ACC112 (cell line): ENCODE measurements at regions not wholly inside any gene's neighbourhood (a gene's known extent, or its start where the extent isn't known, plus 50 kb on each side); places are given as distances from the start of the nearest gene placed in this dataset.

Experiments used
- H2AFZ ChIP-seq: fragments of 200-600 bp; sonication (generic); one replicate; pipeline ENCODE4 v1.6.0; 2017; ENCODE audit warnings: antibody characterized with exemption, low read length; ENCODE audit not compliant: unreplicated experiment
- H3K27ac ChIP-seq: fragments of 200-600 bp; sonication (generic); 2 replicates; pipeline ENCODE4 v1.5.1; 2014; ENCODE audit warnings: low read depth, mild to moderate bottlenecking, antibody characterized with exemption, low read length, moderate library complexity
- H3K27me3 ChIP-seq: fragments of 200-600 bp; sonication (generic); 2 replicates; pipeline ENCODE4 v1.6.1; 2014; ENCODE audit warnings: mild to moderate bottlenecking, antibody characterized with exemption, low read length, moderate library complexity, mixed read lengths; ENCODE audit not compliant: insufficient read depth
- H3K36me3 ChIP-seq: fragments of 200-600 bp; sonication (generic); 2 replicates; pipeline ENCODE4 v1.6.1; 2016; ENCODE audit warnings: mild to moderate bottlenecking, antibody characterized with exemption, low read length, moderate library complexity, mixed read lengths; ENCODE audit not compliant: insufficient read depth
- H3K4me1 ChIP-seq: fragments of 200-600 bp; sonication (generic); one replicate; pipeline ENCODE4 v1.6.1; 2016; ENCODE audit warnings: low read length, mixed read lengths; ENCODE audit not compliant: insufficient read depth, unreplicated experiment, control insufficient read depth
- H3K4me3 ChIP-seq: fragments of 200-600 bp; sonication (generic); 2 replicates; pipeline ENCODE4 v1.5.1; 2014; ENCODE audit warnings: mild to moderate bottlenecking, low read depth, low read length
- H3K79me2 ChIP-seq: fragments of 200-600 bp; sonication (generic); one replicate; pipeline ENCODE4 v1.6.0; 2016; ENCODE audit warnings: low read length; ENCODE audit not compliant: control insufficient read depth, unreplicated experiment, insufficient read depth

DNA sequence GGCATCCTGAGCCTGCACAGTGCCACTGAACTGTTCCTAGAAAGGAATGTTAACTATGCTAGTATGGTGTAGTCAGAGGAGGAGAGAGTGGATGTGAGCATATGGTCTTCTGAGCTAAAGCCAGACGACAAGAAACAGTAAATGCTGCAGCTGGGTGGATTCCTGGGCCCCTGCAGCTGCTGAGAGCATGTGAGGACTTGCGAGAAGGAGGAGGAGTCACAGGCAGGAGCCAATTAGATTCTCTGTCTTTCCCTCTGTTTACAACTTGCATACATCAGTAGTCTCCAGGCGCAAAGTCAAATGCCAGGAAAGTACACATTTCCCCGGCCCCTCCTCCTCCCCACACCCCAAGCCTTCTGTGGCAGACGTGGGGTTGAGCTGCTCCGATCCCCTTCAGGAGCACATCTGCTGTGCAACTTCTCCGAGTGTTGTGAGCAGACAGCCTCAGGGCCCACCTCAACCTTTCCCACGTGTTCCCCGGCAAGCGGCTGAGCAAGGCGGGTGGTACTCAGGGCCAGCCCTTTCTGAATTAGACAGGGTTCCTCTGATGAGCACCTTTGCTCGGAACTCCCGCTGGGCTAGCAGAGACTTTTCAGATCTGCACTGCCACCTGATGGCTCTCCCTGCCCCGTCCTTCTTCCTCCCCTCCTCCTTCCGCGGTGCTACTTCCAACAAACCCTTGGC is 108.7 kb upstream of the ATP6AP2 start:
- Histone ChIP-seq H3K27me3 (no peaks in the 10 kb centered on the region), H3K79me2 (no peaks in the 10 kb centered on the region), H3K36me3 (no peaks in the 10 kb centered on the region), H3K4me3 (no peak overlapping the region), H3K27ac (no peak overlapping the region), H3K4me1 (no peaks in the 10 kb centered on the region), H2AFZ (no peak overlapping the region)

DNA sequence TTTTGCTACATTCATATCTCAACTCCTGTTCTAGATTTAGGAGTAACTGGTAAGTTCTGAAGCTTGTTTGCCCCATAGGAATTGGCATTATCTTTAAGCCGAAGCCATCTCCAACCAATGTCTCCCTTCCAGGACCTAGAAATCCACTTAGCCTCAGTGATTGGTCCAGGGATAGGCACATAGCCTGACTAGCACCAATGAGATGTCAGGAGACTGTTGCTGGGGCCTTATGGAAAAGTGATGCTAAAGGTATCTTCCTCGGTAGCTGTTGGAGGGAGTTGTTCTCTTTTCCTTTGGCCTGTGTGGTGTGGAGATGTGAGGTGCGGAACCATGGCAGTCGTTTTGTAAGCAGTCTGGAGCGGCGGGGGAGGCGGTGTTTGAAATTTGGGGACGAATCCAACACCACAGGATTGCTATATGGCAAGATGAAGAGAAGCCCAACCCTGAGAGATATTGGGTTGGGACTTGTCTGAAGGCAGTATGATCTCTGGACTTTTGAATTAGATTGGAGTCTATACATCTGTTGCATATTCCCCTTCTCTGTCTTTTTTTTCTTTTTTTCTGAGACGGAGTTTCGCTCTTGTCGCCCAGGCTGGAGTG is 109.8 kb upstream of the ATP6AP2 start:
- no peaks in the 10 kb centered on the region for H3K27me3 ChIP-seq
- H3K4me1 ChIP-seq = no peaks in the 10 kb centered on the region
- no peaks in the 10 kb centered on the region for H3K36me3 ChIP-seq
- no peaks in the 10 kb centered on the region for H3K79me2 ChIP-seq
- no peak overlapping the region for H3K27ac ChIP-seq
- H3K4me3 ChIP-seq = no peak overlapping the region
- H2AFZ ChIP-seq = no peak overlapping the region

DNA sequence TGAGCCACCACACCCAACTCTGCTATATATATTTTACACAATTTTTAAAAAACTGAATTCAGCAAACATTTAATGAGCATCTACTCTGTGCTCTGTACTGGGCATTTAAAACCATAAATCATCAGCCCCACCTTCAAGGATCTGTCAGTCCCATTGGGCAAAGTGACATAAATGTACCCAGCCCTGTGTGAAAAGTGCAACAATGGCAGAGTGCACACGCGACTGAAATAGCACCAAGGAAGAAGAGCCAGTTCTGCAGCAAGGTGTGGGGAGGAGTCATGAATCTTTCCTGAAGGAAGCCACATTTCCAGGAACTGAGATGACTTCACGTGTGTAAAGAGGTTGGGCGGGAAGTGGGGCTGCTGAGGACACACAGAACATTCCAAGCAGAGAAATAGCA is 111.5 kb upstream of the ATP6AP2 start:
- no peaks in the 10 kb centered on the region for H3K36me3 ChIP-seq
- H3K4me3 ChIP-seq = no peak overlapping the region
- no peaks in the 10 kb centered on the region for H3K4me1 ChIP-seq
- H2AFZ ChIP-seq = no peak overlapping the region
- no peaks in the 10 kb centered on the region for H3K27me3 ChIP-seq
- H3K27ac ChIP-seq = no peak overlapping the region
- no peaks in the 10 kb centered on the region for H3K79me2 ChIP-seq

DNA sequence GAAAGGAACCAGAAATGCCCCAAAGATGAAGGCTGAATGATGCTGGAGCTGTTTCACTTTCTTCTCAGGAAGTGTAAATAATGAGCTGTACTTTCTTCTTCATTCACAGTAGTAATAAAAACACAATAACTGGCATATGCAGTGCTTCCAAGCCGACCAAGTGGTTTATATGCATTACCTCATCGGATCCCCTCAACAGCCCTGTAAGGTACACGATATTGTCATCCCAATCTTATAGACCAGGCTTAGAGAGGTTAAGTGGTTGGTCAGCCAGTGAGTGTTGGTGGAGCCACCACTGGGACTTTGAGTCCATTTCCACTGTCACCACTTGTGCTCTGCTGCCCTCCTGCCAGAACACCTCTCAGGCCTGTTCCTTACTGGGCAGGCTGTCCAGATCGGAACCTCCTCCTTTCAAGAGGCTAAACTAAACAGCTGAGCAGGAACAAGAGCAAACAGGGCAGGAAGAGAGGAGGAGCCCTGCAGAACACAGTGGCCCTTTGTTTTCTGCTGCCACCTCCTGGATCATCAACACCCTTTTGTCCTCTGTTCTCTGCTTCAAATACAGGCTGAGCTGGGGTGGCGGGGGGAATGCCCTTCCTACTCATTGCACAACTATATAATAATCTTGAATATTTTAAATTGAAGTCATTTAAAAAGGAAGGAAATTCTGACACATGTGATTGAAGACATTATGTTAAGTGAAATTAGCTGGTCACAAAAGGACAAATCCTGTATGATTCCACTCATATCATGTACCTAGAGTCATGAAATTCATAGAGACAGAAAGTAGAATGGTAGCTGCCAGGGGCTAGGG is 112.5 kb upstream of the ATP6AP2 start:
- Histone ChIP-seq H3K4me1 (no peaks in the 10 kb centered on the region), H3K79me2 (no peaks in the 10 kb centered on the region), H3K4me3 (no peak overlapping the region), H3K36me3 (no peaks in the 10 kb centered on the region), H2AFZ (no peak overlapping the region), H3K27ac (no peak overlapping the region), H3K27me3 (no peaks in the 10 kb centered on the region)

DNA sequence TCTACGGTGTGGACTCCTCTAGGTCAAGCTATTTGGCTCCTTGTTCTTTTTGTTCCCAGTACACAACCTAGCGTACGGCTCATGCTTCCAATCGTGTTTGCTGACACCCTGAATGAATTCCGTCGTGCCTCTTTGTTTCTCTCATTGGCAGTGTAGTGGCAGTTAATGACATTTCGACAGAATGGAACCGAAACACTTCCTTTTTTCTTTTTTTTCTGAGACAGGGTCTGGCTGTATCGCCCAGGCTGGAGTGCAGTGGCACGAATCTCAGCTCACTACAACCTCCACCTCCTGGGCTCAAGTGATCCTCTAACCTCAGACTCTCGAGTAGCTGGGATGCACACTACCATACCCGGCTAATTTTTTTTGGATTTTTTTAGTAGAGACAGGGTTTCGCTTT is 113.3 kb upstream of the ATP6AP2 start:
- Histone ChIP-seq H3K27me3 (peaks cover 1% of the 10 kb centered on the region; the same call in 1 of the 2 replicates), H3K79me2 (no peaks in the 10 kb centered on the region), H3K36me3 (no peaks in the 10 kb centered on the region), H3K4me3 (no peak overlapping the region), H2AFZ (no peak overlapping the region), H3K4me1 (no peaks in the 10 kb centered on the region), H3K27ac (no peak overlapping the region)

DNA sequence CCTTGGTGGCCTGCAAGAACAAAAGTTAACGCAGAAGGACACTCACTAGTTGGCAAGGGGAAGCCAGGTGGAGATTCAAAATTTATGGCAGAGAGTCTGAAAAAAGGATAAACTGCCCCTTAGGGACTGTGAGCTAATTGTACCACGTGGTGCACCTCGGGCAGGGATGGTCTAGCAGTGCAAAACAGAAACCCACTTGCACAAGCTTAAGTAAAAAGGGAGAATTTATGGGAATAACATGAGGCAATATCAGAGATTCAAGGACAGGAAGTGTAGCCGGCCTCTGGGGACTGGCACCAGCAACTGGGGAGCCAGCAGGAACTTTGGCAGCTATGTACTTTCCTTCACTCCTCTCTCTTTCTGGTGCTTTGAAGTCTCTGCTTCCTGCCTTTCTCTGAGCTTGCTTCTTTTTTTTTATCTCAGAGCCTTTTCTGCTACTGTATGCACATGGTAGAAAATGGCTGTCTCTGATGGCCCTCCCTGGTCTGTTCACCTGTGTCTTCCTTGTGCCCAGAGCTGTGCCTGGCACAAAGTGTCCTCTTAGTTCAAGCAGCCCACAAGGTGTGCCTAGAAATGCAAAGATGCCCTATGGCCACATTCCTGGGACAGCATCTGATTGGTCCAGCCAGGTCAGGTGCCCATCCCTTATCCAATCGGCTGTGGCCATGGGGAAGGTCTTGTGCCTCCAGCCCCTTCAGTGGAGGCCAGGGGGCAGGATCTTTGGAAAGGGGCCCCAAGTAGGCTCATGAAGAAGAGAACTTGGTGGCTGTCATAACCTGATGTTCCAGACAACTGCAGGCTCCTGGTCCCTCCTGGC is 114.8 kb upstream of the ATP6AP2 start:
- Histone ChIP-seq H3K27me3 (peaks cover 8% of the 10 kb centered on the region), H2AFZ (no peak overlapping the region), H3K27ac (no peak overlapping the region), H3K79me2 (no peaks in the 10 kb centered on the region), H3K4me1 (no peaks in the 10 kb centered on the region), H3K36me3 (no peaks in the 10 kb centered on the region), H3K4me3 (no peak overlapping the region)

DNA sequence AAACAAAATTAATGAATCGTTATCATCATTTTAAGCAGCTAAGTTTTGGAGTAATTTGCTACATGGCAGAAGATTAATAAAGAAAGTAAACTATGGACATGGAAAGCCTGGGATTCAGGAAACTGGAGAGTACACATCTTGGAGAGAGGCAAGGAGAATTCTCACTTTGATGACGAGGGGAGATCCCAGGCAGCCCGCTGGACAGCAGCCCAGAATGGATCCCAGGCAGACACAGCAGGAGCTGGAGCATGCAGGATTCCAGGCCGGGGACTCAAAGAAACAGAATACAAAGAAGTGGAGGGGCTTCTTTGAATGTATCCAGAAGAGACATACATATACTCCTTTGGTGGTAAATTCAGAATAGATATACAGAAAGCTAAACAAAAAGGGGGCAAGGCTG is 118.0 kb upstream of the ATP6AP2 start:
- no peak overlapping the region for H2AFZ ChIP-seq
- no peak overlapping the region for H3K27ac ChIP-seq
- no peaks in the 10 kb centered on the region for H3K79me2 ChIP-seq
- no peak overlapping the region for H3K4me3 ChIP-seq
- H3K36me3 ChIP-seq = no peaks in the 10 kb centered on the region
- H3K4me1 ChIP-seq = no peaks in the 10 kb centered on the region
- H3K27me3 ChIP-seq = peaks cover 8% of the 10 kb centered on the region

DNA sequence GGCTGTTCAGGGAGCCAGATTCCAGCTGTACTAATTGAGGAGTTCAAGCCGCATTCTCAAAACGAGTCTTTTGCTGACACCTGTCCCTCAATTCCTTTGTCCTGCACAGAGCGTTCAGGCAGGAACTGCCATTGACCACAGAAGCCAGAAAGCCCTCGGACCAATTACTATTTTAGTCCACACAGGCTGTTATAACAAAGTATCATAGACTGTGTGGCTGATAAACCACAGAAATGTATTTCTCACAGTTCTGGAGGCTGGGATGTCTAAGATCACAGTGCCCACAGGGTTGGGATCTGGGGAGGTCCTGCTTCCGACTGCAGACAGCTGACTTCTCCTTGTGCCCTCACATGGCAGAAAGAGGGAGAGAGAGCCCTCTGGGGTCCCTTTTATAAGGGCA is 119.8 kb upstream of the ATP6AP2 start:
- Histone ChIP-seq H3K36me3 (no peaks in the 10 kb centered on the region), H2AFZ (no peak overlapping the region), H3K4me1 (no peaks in the 10 kb centered on the region), H3K27me3 (peaks cover 8% of the 10 kb centered on the region), H3K27ac (no peak overlapping the region), H3K79me2 (no peaks in the 10 kb centered on the region), H3K4me3 (no peak overlapping the region)

DNA sequence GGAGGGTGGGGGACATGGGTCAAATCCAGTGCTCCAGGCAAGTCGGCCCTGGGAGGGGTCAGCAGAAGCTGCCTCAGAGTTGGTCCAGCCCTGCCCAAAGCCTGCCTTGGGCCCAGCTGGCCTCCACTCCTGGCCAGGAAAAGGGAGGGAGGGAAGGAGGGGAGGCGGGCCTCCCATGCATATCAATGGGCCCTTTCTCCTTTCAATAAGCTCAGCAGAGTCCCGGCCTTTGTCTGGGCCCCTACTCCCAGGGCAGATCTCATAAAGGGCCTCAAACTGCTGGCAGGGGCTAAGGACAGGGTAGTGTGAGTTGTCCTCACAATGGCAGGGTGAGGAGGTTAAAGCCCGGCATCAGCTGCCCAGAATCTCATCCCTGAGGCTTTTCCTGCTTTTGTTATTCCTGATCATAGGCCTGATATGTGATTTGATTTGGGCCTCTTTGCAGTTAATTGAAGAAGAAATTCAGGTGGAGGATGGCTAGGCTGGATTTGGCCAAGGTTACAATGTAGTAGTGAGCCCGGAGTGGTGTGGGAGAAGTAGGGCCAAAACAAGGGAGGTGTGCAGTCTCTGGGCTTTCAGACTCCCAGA is 121.1 kb upstream of the ATP6AP2 start:
- Histone ChIP-seq H3K27ac (no peak overlapping the region), H3K79me2 (no peaks in the 10 kb centered on the region), H3K4me1 (no peaks in the 10 kb centered on the region), H3K36me3 (no peaks in the 10 kb centered on the region), H3K27me3 (peaks cover 8% of the 10 kb centered on the region), H3K4me3 (no peak overlapping the region), H2AFZ (no peak overlapping the region)

DNA sequence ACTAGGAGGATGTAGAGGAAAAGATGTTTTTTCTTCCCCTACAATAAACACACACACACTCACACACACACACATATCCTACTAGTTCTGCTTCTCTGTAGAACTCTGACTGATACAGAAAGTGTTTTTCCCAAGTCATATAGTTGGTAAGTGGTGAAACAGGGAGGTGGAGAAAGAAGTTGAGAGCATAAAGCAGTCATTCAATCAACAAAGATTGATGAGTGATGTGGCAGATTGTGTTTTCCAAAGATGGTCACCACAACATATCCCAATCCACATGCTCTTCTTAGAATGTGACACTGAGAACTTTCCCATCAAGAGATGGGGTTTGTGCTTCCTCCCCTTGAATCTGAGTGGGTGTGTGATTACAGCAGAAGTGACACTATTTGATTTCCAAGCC is 123.4 kb upstream of the ATP6AP2 start:
- Histone ChIP-seq H3K79me2 (no peaks in the 10 kb centered on the region), H3K4me3 (no peak overlapping the region), H3K27me3 (peaks cover 6% of the 10 kb centered on the region), H2AFZ (no peak overlapping the region), H3K4me1 (no peaks in the 10 kb centered on the region), H3K36me3 (no peaks in the 10 kb centered on the region), H3K27ac (no peak overlapping the region)
